ENCODE measurements at regions not wholly inside any gene's neighbourhood (a gene's known extent, or its start where the extent isn't known, plus 50 kb on each side); places are given as distances from the start of the nearest gene placed in this dataset.
A peak's percentile ranks its signal among the peaks of the same experiment; 100 is the strongest.

DNA sequence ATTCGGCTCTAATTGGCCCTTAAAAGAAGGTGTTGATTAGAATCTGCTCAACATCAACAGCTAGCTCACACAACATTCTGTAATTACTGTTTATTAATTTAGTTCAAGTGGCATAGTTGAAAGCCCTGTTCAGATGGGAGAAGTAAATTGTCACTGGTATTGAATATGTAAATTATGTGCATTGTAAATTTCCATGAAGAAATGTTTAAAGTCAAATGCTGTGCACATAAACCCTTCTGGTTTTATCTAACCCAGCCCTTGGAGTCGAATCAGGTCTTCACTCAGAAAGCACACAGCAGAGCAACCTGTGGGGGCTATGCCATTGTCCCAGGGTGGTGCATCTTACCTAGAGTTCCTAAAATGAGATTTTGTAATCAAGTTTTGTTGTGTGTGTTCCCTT is 65.4 kb upstream of the LMO4 start:
- Mint-ChIP-seq H3K27ac (no peak overlapping the region), H3K9me3 (no peaks in the 10 kb centered on the region), H3K4me3 (no peak overlapping the region), H3K4me1 (no peaks in the 10 kb centered on the region), H3K27me3 (peaks cover 8% of the 10 kb centered on the region), H3K36me3 (no peaks in the 10 kb centered on the region)

GRCh38 chr1:87263785-87264184 is 64.9 kb upstream of the LMO4 start:
- Mint-ChIP-seq H3K36me3 (no peaks in the 10 kb centered on the region), H3K4me3 (no peak overlapping the region), H3K27ac (no peak overlapping the region), H3K27me3 (peaks cover 5% of the 10 kb centered on the region), H3K4me1 (no peaks in the 10 kb centered on the region), H3K9me3 (no peaks in the 10 kb centered on the region)

DNA sequence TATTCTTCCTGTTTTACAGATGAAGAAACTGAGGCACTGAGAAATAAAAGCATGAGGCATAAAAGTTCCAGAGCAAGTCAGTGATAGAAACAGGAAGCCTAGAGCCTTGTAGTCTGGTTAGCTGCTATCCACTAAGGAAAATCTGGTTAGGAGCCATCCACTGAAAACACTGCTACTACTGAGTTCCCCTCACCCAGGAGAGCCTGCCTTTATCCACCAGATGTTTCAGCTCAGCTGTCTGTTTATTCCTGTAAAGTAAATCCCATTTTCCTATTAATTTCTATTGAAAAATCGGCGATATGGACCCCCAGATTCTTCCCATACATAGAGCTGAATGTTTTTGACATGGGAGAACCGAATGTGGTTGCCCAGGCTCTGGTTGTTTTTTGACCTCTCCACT is 63.7 kb upstream of the LMO4 start:
- Mint-ChIP-seq H3K4me1 (no peaks in the 10 kb centered on the region), H3K27ac (no peak overlapping the region), H3K9me3 (peaks cover 0 to 2% (median 0%) of the 10 kb centered on the region in 3 donors), H3K4me3 (no peak overlapping the region), H3K36me3 (no peaks in the 10 kb centered on the region), H3K27me3 (peaks cover 2% of the 10 kb centered on the region)

- H3K36me3 Mint-ChIP-seq: no peaks in the 10 kb centered on the region
- no peak overlapping the region for H3K27ac Mint-ChIP-seq
- no peaks in the 10 kb centered on the region for H3K4me1 Mint-ChIP-seq
- no peak overlapping the region for H3K4me3 Mint-ChIP-seq
- peaks cover 5% of the 10 kb centered on the region for H3K27me3 Mint-ChIP-seq
- peaks cover 0 to 2% (median 0%) of the 10 kb centered on the region in 3 donors for H3K9me3 Mint-ChIP-seq
These were observed 62.9 kb upstream of the LMO4 start for GRCh38 chr1:87265786-87266185.

- no peaks in the 10 kb centered on the region for H3K36me3 Mint-ChIP-seq
- H3K27me3 Mint-ChIP-seq: peaks cover 4% of the 10 kb centered on the region
- peak overlapping the region in 1 of 4 donors; percentile 31 for H3K4me3 Mint-ChIP-seq
- peaks cover 0 to 2% (median 0%) of the 10 kb centered on the region in 3 donors for H3K9me3 Mint-ChIP-seq
- no peak overlapping the region for H3K27ac Mint-ChIP-seq
- no peaks in the 10 kb centered on the region for H3K4me1 Mint-ChIP-seq
These were observed 60.6 kb upstream of the LMO4 start for GRCh38 chr1:87268111-87268510.

GRCh38 chr1:87269921-87270320 is 58.8 kb upstream of the LMO4 start:
- Mint-ChIP-seq H3K9me3 (peaks cover 0 to 2% (median 0%) of the 10 kb centered on the region in 3 donors), H3K27me3 (peaks cover 4% of the 10 kb centered on the region), H3K4me3 (no peak overlapping the region), H3K36me3 (no peaks in the 10 kb centered on the region), H3K4me1 (no peaks in the 10 kb centered on the region), H3K27ac (no peak overlapping the region)

DNA sequence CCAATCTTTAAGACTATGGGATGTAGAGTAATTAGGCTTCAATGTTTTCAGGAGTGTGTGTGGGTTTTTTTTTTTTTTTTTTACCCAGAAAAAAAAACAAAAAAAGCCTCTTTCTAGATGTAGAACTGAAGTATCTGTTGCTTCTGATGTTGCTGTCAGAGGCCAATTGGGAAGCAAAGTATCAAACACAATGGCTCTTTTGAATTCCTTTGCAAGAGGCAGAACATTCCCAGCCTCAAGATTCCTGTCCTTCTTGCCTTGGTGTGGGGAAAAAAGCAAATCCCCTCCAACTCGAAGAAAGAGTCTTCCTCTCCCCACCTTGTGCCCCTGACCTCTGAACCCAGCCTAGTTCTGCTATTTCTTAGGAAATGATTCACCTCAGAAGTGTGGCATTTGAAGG is 55.4 kb upstream of the LMO4 start:
- Mint-ChIP-seq H3K4me1 (no peaks in the 10 kb centered on the region), H3K36me3 (no peaks in the 10 kb centered on the region), H3K4me3 (no peak overlapping the region), H3K9me3 (peaks cover 0 to 2% (median 0%) of the 10 kb centered on the region in 3 donors), H3K27ac (no peak overlapping the region), H3K27me3 (peaks cover 6% of the 10 kb centered on the region)

- Mint-ChIP-seq H3K4me3 (no peak overlapping the region), H3K4me1 (no peaks in the 10 kb centered on the region), H3K27ac (no peak overlapping the region), H3K9me3 (no peaks in the 10 kb centered on the region), H3K36me3 (no peaks in the 10 kb centered on the region), H3K27me3 (peaks cover 6% of the 10 kb centered on the region)
These were observed 53.8 kb upstream of the LMO4 start for GRCh38 chr1:87274851-87275250.

- H3K27me3 Mint-ChIP-seq: peaks cover 2% of the 10 kb centered on the region
- no peaks in the 10 kb centered on the region for H3K36me3 Mint-ChIP-seq
- H3K4me1 Mint-ChIP-seq: no peaks in the 10 kb centered on the region
- H3K9me3 Mint-ChIP-seq: no peaks in the 10 kb centered on the region
- H3K27ac Mint-ChIP-seq: no peak overlapping the region
- H3K4me3 Mint-ChIP-seq: no peak overlapping the region
These were observed 49.7 kb upstream of the LMO4 start for GRCh38 chr1:87278825-87279535.
